CD8-positive, alpha-beta memory T cell (primary cell): ENCODE measurements at regions not wholly inside any gene's neighbourhood (a gene's known extent, or its start where the extent isn't known, plus 50 kb on each side); places are given as distances from the start of the nearest gene placed in this dataset.

Experiments
- CTCF ChIA-PET: fragments of 350-600 bp; sonication (Branson Sonifier 250); formaldehyde crosslinking; loops from one replicate; lab custom pipeline; 2021; ENCODE audit warnings: antibody characterized with exemption; lab: Charles Lee
- POLR2A ChIA-PET: fragments of 350-600 bp; sonication (Branson Sonifier 250); formaldehyde crosslinking; loops from one replicate; lab custom pipeline; 2021; ENCODE audit warnings: antibody characterized with exemption; lab: Charles Lee
- DNase-seq, 5 donors: peaks; one replicate each; pipeline versions ENCODE4 v3.0.0 to v3.0.0-alpha.2; 2020 to 2022; ENCODE audit warnings: mixed read lengths in 1 of 5
- H3K27ac ChIP-seq: one replicate; pipeline ENCODE4 v1.7.0; 2013; ENCODE audit warnings: low read depth, mild to moderate bottlenecking, low read length, moderate library complexity
- H3K27me3 ChIP-seq: 2 replicates; pipeline ENCODE4 v1.7.0; 2013; ENCODE audit warnings: low read length, mild to moderate bottlenecking; ENCODE audit not compliant: insufficient read depth, poor library complexity, severe bottlenecking
- H3K36me3 ChIP-seq: 2 replicates; pipeline ENCODE4 v1.7.0; 2013; ENCODE audit warnings: mild to moderate bottlenecking, low read length, moderate library complexity; ENCODE audit not compliant: insufficient read depth
- H3K4me1 ChIP-seq: 2 replicates; pipeline ENCODE4 v1.7.0; 2013; ENCODE audit warnings: mild to moderate bottlenecking, low read length, moderate library complexity; ENCODE audit not compliant: insufficient read depth
- H3K4me3 ChIP-seq: 2 replicates; pipeline ENCODE4 v1.7.0; 2013; ENCODE audit warnings: mild to moderate bottlenecking, low read length
- H3K9me3 ChIP-seq: 2 replicates; pipeline ENCODE4 v1.7.0; 2013; ENCODE audit warnings: mild to moderate bottlenecking, low read length
- H3K27ac Mint-ChIP-seq, 8 donors: one replicate each; pipeline ENCODE4 v1.8.0; 2020 to 2021; ENCODE audit warnings: mixed read lengths in 8 of 8, mild to moderate bottlenecking in 6 of 8, inconsistent platforms in 3 of 8, moderate library complexity in 3 of 8
- H3K27me3 Mint-ChIP-seq, 2 donors: one replicate each; pipeline ENCODE4 v1.8.0; 2020 to 2021; ENCODE audit warnings: mixed read lengths in 2 of 2, mild to moderate bottlenecking in 1 of 2, moderate library complexity in 1 of 2
- H3K36me3 Mint-ChIP-seq, 3 donors: one replicate each; pipeline ENCODE4 v1.8.0; 2020 to 2021; ENCODE audit warnings: mixed read lengths in 3 of 3, inconsistent platforms in 1 of 3, mild to moderate bottlenecking in 1 of 3
- H3K4me1 Mint-ChIP-seq, 3 donors: one replicate each; pipeline ENCODE4 v1.8.0; 2020 to 2021; ENCODE audit warnings: mixed read lengths in 3 of 3, inconsistent platforms in 1 of 3, mild to moderate bottlenecking in 1 of 3
- H3K4me3 Mint-ChIP-seq, 7 donors: one replicate each; pipeline ENCODE4 v1.8.0; 2020 to 2021; ENCODE audit warnings: mixed read lengths in 7 of 7, mild to moderate bottlenecking in 6 of 7, moderate library complexity in 4 of 7, inconsistent platforms in 2 of 7
- H3K9me3 Mint-ChIP-seq, 5 donors: one replicate each; pipeline ENCODE4 v1.8.0; 2020 to 2022; ENCODE audit warnings: mixed read lengths in 5 of 5, mild to moderate bottlenecking in 3 of 5, moderate library complexity in 2 of 5, inconsistent platforms in 1 of 5

- no peak overlapping the region for H3K4me3 ChIP-seq
- ChIA-PET POLR2A (no interaction called here), CTCF (no interaction called here)
- H3K9me3 Mint-ChIP-seq = peaks cover 5 to 24% (median 10%) of the 10 kb centered on the region in 5 donors
- H3K4me1 ChIP-seq = no peaks in the 10 kb centered on the region
- no peaks in the 10 kb centered on the region for H3K27me3 ChIP-seq
- H3K27ac ChIP-seq = no peak overlapping the region
- H3K4me1 Mint-ChIP-seq = no peaks in the 10 kb centered on the region
- H3K27ac Mint-ChIP-seq = no peak overlapping the region
- no peaks in the 10 kb centered on the region for H3K36me3 Mint-ChIP-seq
- no peak for DNase-seq
- no peaks in the 10 kb centered on the region for H3K27me3 Mint-ChIP-seq
- peaks cover 6% of the 10 kb centered on the region for H3K9me3 ChIP-seq
- H3K36me3 ChIP-seq = no peaks in the 10 kb centered on the region
- no peak overlapping the region for H3K4me3 Mint-ChIP-seq
Observed at GRCh38 chr6:65896140-65896539, 189.1 kb upstream of the EYS start.

GRCh38 chr6:65876668-65877067 lies 169.6 kb upstream of the EYS start:
- no peak for DNase-seq
- Mint-ChIP-seq H3K27ac (no peak overlapping the region), H3K4me3 (no peak overlapping the region), H3K36me3 (no peaks in the 10 kb centered on the region), H3K4me1 (no peaks in the 10 kb centered on the region), H3K9me3 (peaks cover 0 to 26% (median 5%) of the 10 kb centered on the region in 5 donors), H3K27me3 (no peaks in the 10 kb centered on the region)
- CTCF ChIA-PET = no interaction called here
- H3K27me3 ChIP-seq = no peaks in the 10 kb centered on the region
- POLR2A ChIA-PET = no interaction called here
- no peaks in the 10 kb centered on the region for H3K4me1 ChIP-seq
- H3K9me3 ChIP-seq = no peaks in the 10 kb centered on the region
- H3K36me3 ChIP-seq = no peaks in the 10 kb centered on the region
- H3K27ac ChIP-seq = no peak overlapping the region
- H3K4me3 ChIP-seq = no peak overlapping the region

GRCh38 chr6:65852369-65852852 lies 145.4 kb upstream of the EYS start:
- DNase-seq = no peak
- CTCF ChIA-PET = no interaction called here
- H3K27me3 Mint-ChIP-seq = no peaks in the 10 kb centered on the region
- Histone ChIP-seq H3K27me3 (no peaks in the 10 kb centered on the region), H3K9me3 (no peaks in the 10 kb centered on the region), H3K27ac (no peak overlapping the region), H3K4me1 (no peaks in the 10 kb centered on the region), H3K4me3 (no peak overlapping the region), H3K36me3 (no peaks in the 10 kb centered on the region)
- peaks cover 5 to 24% (median 10%) of the 10 kb centered on the region in 5 donors for H3K9me3 Mint-ChIP-seq
- POLR2A ChIA-PET = no interaction called here
- H3K4me3 Mint-ChIP-seq = no peak overlapping the region
- H3K36me3 Mint-ChIP-seq = no peaks in the 10 kb centered on the region
- H3K27ac Mint-ChIP-seq = no peak overlapping the region
- H3K4me1 Mint-ChIP-seq = no peaks in the 10 kb centered on the region

- POLR2A ChIA-PET = no interaction called here
- no peak for DNase-seq
- Mint-ChIP-seq H3K9me3 (peaks cover 2 to 9% (median 8%) of the 10 kb centered on the region in 5 donors), H3K27ac (no peak overlapping the region), H3K27me3 (no peaks in the 10 kb centered on the region), H3K4me3 (no peak overlapping the region), H3K4me1 (no peaks in the 10 kb centered on the region), H3K36me3 (no peaks in the 10 kb centered on the region)
- H3K27ac ChIP-seq = no peak overlapping the region
- H3K4me3 ChIP-seq = no peak overlapping the region
- H3K27me3 ChIP-seq = no peaks in the 10 kb centered on the region
- H3K9me3 ChIP-seq = no peaks in the 10 kb centered on the region
- no peaks in the 10 kb centered on the region for H3K4me1 ChIP-seq
- no peaks in the 10 kb centered on the region for H3K36me3 ChIP-seq
- CTCF ChIA-PET = no interaction called here
Observed at GRCh38 chr6:65830151-65830550, 123.1 kb upstream of the EYS start.

- no peaks in the 10 kb centered on the region for H3K4me1 Mint-ChIP-seq
- DNase-seq = no peak
- Histone ChIP-seq H3K4me3 (no peak overlapping the region), H3K36me3 (no peaks in the 10 kb centered on the region), H3K27me3 (no peaks in the 10 kb centered on the region), H3K27ac (no peak overlapping the region), H3K9me3 (no peaks in the 10 kb centered on the region), H3K4me1 (no peaks in the 10 kb centered on the region)
- H3K27me3 Mint-ChIP-seq = no peaks in the 10 kb centered on the region
- no peaks in the 10 kb centered on the region for H3K36me3 Mint-ChIP-seq
- POLR2A ChIA-PET = no interaction called here
- no peak overlapping the region for H3K4me3 Mint-ChIP-seq
- H3K27ac Mint-ChIP-seq = no peak overlapping the region
- H3K9me3 Mint-ChIP-seq = peaks cover 2 to 50% (median 8%) of the 10 kb centered on the region in 5 donors
- CTCF ChIA-PET = no interaction called here
Observed at GRCh38 chr6:65819152-65819551, 112.1 kb upstream of the EYS start.

- Mint-ChIP-seq H3K36me3 (no peaks in the 10 kb centered on the region), H3K27ac (no peak overlapping the region), H3K9me3 (peaks cover 0 to 49% (median 6%) of the 10 kb centered on the region in 5 donors), H3K4me3 (no peak overlapping the region), H3K27me3 (no peaks in the 10 kb centered on the region), H3K4me1 (no peaks in the 10 kb centered on the region)
- no peaks in the 10 kb centered on the region for H3K4me1 ChIP-seq
- no peak overlapping the region for H3K4me3 ChIP-seq
- H3K27me3 ChIP-seq = no peaks in the 10 kb centered on the region
- H3K36me3 ChIP-seq = no peaks in the 10 kb centered on the region
- no peak for DNase-seq
- H3K27ac ChIP-seq = no peak overlapping the region
- no peaks in the 10 kb centered on the region for H3K9me3 ChIP-seq
- ChIA-PET CTCF (no interaction called here), POLR2A (no interaction called here)
Observed at GRCh38 chr6:65818576-65818975, 111.5 kb upstream of the EYS start.

- ChIA-PET CTCF (no interaction called here), POLR2A (no interaction called here)
- Mint-ChIP-seq H3K4me3 (no peak overlapping the region), H3K27ac (no peak overlapping the region), H3K27me3 (no peaks in the 10 kb centered on the region), H3K4me1 (no peaks in the 10 kb centered on the region), H3K36me3 (no peaks in the 10 kb centered on the region), H3K9me3 (peaks cover 0 to 48% (median 8%) of the 10 kb centered on the region in 5 donors)
- no peak for DNase-seq
- no peaks in the 10 kb centered on the region for H3K9me3 ChIP-seq
- no peaks in the 10 kb centered on the region for H3K27me3 ChIP-seq
- no peak overlapping the region for H3K27ac ChIP-seq
- no peaks in the 10 kb centered on the region for H3K36me3 ChIP-seq
- H3K4me3 ChIP-seq = no peak overlapping the region
- no peaks in the 10 kb centered on the region for H3K4me1 ChIP-seq
Observed at GRCh38 chr6:65816991-65817390, 110.0 kb upstream of the EYS start.

- Mint-ChIP-seq H3K4me3 (no peak overlapping the region), H3K36me3 (peaks cover 0 to 3% (median 0%) of the 10 kb centered on the region in 3 donors), H3K27me3 (no peaks in the 10 kb centered on the region), H3K9me3 (peaks cover 2 to 27% (median 7%) of the 10 kb centered on the region in 5 donors), H3K4me1 (no peaks in the 10 kb centered on the region), H3K27ac (no peak overlapping the region)
- ChIA-PET CTCF (no interaction called here), POLR2A (no interaction called here)
- Histone ChIP-seq H3K27ac (no peak overlapping the region), H3K27me3 (no peaks in the 10 kb centered on the region), H3K9me3 (no peaks in the 10 kb centered on the region), H3K36me3 (no peaks in the 10 kb centered on the region), H3K4me3 (no peak overlapping the region), H3K4me1 (no peaks in the 10 kb centered on the region)
- no peak for DNase-seq
Observed at GRCh38 chr6:65814071-65814470, 107.0 kb upstream of the EYS start.

- H3K4me3 Mint-ChIP-seq = no peak overlapping the region
- Histone ChIP-seq H3K36me3 (no peaks in the 10 kb centered on the region), H3K4me3 (no peak overlapping the region), H3K27me3 (no peaks in the 10 kb centered on the region), H3K4me1 (no peaks in the 10 kb centered on the region), H3K9me3 (no peaks in the 10 kb centered on the region), H3K27ac (no peak overlapping the region)
- no peaks in the 10 kb centered on the region for H3K27me3 Mint-ChIP-seq
- no peaks in the 10 kb centered on the region for H3K36me3 Mint-ChIP-seq
- peaks cover under 1 to 16% (median 7%) of the 10 kb centered on the region in 5 donors for H3K9me3 Mint-ChIP-seq
- no peak for DNase-seq
- H3K27ac Mint-ChIP-seq = no peak overlapping the region
- ChIA-PET POLR2A (no interaction called here), CTCF (no interaction called here)
- no peaks in the 10 kb centered on the region for H3K4me1 Mint-ChIP-seq
Observed at GRCh38 chr6:65803186-65803585, 96.2 kb upstream of the EYS start.
